H1 (cell line): ENCODE measurements at regions not wholly inside any gene's neighbourhood (a gene's known extent, or its start where the extent isn't known, plus 50 kb on each side); places are given as distances from the start of the nearest gene placed in this dataset.

Experiments used
- POU5F1 ChIP-seq: IDR thresholded peaks from 2 replicates; pipeline ENCODE4 v1.6.1; 2011; ENCODE audit warnings: low read depth, mild to moderate bottlenecking, low read length, moderate library complexity
- RAD21 ChIP-seq, 2 experiments: IDR thresholded peaks in 1 of 2; conservative IDR thresholded peaks in 1 of 2; 2 replicates each; pipeline ENCODE4 v1.6.1; 2011; ENCODE audit warnings: low read depth in 2 of 2, low read length in 2 of 2, improper control_type of control experiment in 1 of 2, inconsistent platforms in 1 of 2, mild to moderate bottlenecking in 1 of 2, moderate library complexity in 1 of 2

DNA sequence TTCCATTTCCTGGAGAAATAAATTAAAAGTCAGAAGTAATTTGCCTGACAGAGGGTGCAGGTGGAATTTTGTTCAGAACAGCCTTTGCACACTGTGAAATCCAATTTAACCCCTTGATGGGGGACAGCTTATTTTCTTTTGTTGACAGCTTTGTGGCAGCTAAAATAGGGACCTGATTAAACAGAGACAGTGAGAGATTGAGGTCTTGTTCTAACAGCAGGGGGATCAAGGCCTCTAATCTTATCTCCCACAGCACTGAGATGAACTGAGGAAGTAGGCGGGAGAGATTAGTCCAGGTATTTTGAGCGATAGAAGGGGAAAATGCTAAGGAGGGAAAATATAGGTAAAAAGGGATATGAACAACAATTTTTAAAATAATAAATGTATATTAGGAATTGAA, 1491.4 kb upstream of the GOT2 start (continued):
- TF ChIP-seq POU5F1 (no peak), RAD21 (IDR thresholded peaks at IDR 0.05 in 1 of 2, conservative IDR thresholded peaks at IDR 0.05 in 1 of 2; ENCODE audit: low read depth in 2 of 2, low read length in 2 of 2) (peak in 1 of 2 experiments; percentile 11; a peak in 1 of 4 replicates)
